Bronchial epithelial cell (primary cell): ENCODE measurements at regions not wholly inside any gene's neighbourhood (a gene's known extent, or its start where the extent isn't known, plus 50 kb on each side); places are given as distances from the start of the nearest gene placed in this dataset.

ENCODE experiments used
- DNase-seq: peaks from one replicate; pipeline ENCODE4 v3.0.0-alpha.2; 2010; ENCODE audit warnings: low read depth
- FAIRE-seq: peaks from 2 replicates; lab custom pipeline; 2011; peaks lifted over from hg19 to GRCh38; lab: Jason Lieb, UNC
- H3K27me3 ChIP-seq: 2 replicates; pipeline ENCODE4 v1.5.1; 2011; ENCODE audit warnings: low read length; ENCODE audit not compliant: control insufficient read depth, insufficient read depth
- H3K36me3 ChIP-seq: 2 replicates; pipeline ENCODE4 v1.5.1; 2011; ENCODE audit warnings: low read length; ENCODE audit not compliant: control insufficient read depth, insufficient read depth
- H3K4me3 ChIP-seq: 2 replicates; pipeline ENCODE4 v1.5.1; 2011; ENCODE audit warnings: mild to moderate bottlenecking, low read depth, low read length, control low read depth
- CTCF ChIP-seq: IDR thresholded peaks from 2 replicates; pipeline ENCODE4 v1.5.1; 2011; ENCODE audit warnings: mild to moderate bottlenecking, moderate library complexity, low read length, control low read depth, inconsistent platforms; ENCODE audit not compliant: insufficient read depth, severe bottlenecking

GRCh38 chrX:14386981-14387380, 142.4 kb upstream of the GLRA2 start:
- no peak for FAIRE-seq
- TF ChIP-seq CTCF: no peak
- H3K27me3 ChIP-seq: no peaks in the 10 kb centered on the region
- no peak for DNase-seq
- H3K36me3 ChIP-seq: no peaks in the 10 kb centered on the region
- H3K4me3 ChIP-seq: no peak overlapping the region

- Histone ChIP-seq H3K27me3 (no peaks in the 10 kb centered on the region), H3K36me3 (no peaks in the 10 kb centered on the region), H3K4me3 (no peak overlapping the region)
- DNase-seq (no peak), FAIRE-seq (no peak)
- TF ChIP-seq CTCF: no peak
Measured at GRCh38 chrX:14380044-14380443, 149.3 kb upstream of the GLRA2 start.

GRCh38 chrX:14377427-14377826, 151.9 kb upstream of the GLRA2 start:
- H3K4me3 ChIP-seq: no peak overlapping the region
- no peaks in the 10 kb centered on the region for H3K36me3 ChIP-seq
- no peak for TF ChIP-seq CTCF
- no peaks in the 10 kb centered on the region for H3K27me3 ChIP-seq
- no peak for FAIRE-seq
- DNase-seq: no peak

GRCh38 chrX:14363728-14364127, 165.6 kb upstream of the GLRA2 start:
- FAIRE-seq: no peak
- no peak for TF ChIP-seq CTCF
- Histone ChIP-seq H3K36me3 (no peaks in the 10 kb centered on the region), H3K27me3 (no peaks in the 10 kb centered on the region), H3K4me3 (no peak overlapping the region)
- peak; percentile 43 for DNase-seq

- no peak for TF ChIP-seq CTCF
- no peak for FAIRE-seq
Measured at GRCh38 chrX:14362721-14363120, 166.6 kb upstream of the GLRA2 start.

GRCh38 chrX:14361435-14361834, 167.9 kb upstream of the GLRA2 start:
- H3K4me3 ChIP-seq: no peak overlapping the region
- TF ChIP-seq CTCF: no peak
- DNase-seq: no peak
- no peaks in the 10 kb centered on the region for H3K36me3 ChIP-seq
- FAIRE-seq: no peak
- no peaks in the 10 kb centered on the region for H3K27me3 ChIP-seq

More at GRCh38 chrX:14362721-14363120, 166.6 kb upstream of the GLRA2 start:
- Histone ChIP-seq H3K36me3 (no peaks in the 10 kb centered on the region), H3K27me3 (no peaks in the 10 kb centered on the region), H3K4me3 (no peak overlapping the region)
- DNase-seq: no peak
